Colonic mucosa (tissue), 4 donors: ENCODE measurements at regions not wholly inside any gene's neighbourhood (a gene's known extent, or its start where the extent isn't known, plus 50 kb on each side); places are given as distances from the start of the nearest gene placed in this dataset.

ENCODE experiments used
- DNase-seq: peaks from one replicate; pipeline ENCODE4 v3.0.0-alpha.2; 2020
- H3K27ac ChIP-seq: fragments of 200-600 bp; one replicate; pipeline ENCODE4 v1.8.0; 2021
- H3K27me3 ChIP-seq: fragments of 200-600 bp; one replicate; pipeline ENCODE4 v1.8.0; 2021
- H3K36me3 ChIP-seq: fragments of 200-600 bp; one replicate; pipeline ENCODE4 v1.8.0; 2021
- H3K4me1 ChIP-seq: fragments of 200-600 bp; one replicate; pipeline ENCODE4 v1.8.0; 2021; ENCODE audit warnings: mild to moderate bottlenecking
- H3K4me3 ChIP-seq: fragments of 200-600 bp; one replicate; pipeline ENCODE4 v1.8.0; 2021
- H3K9ac ChIP-seq, 2 donors: one replicate each; pipeline ENCODE4 v1.7.0; 2013; ENCODE audit warnings: control low read depth in 2 of 2, low read depth in 2 of 2, low read length in 2 of 2
- H3K9me3 ChIP-seq: fragments of 200-600 bp; one replicate; pipeline ENCODE4 v1.8.0; 2021
- CTCF ChIP-seq: fragments of 200-600 bp; IDR thresholded peaks from one replicate; pipeline ENCODE4 v1.8.0; 2022; ENCODE audit warnings: antibody characterized with exemption, mild to moderate bottlenecking
- intact Hi-C: fragments of 100-400 bp; cut with DNase I; formaldehyde crosslinking; loops from one replicate; pipeline ENCODE4 v1.14.1; 2022
- donor health status: healthy.
- donor health status: DM: no; HTN: no; CAD: no.
- donor health status: DM: no; HTN: no; CAD: no.

- H3K4me1 ChIP-seq: no peaks in the 10 kb centered on the region
- no peak for DNase-seq
- intact Hi-C loops: no loop called here
- H3K4me3 ChIP-seq: no peak overlapping the region
- no peaks in the 10 kb centered on the region for H3K27me3 ChIP-seq
- H3K27ac ChIP-seq: no peak overlapping the region
- no peaks in the 10 kb centered on the region for H3K9me3 ChIP-seq
- TF ChIP-seq CTCF: no peak
- H3K36me3 ChIP-seq: no peaks in the 10 kb centered on the region
- H3K9ac ChIP-seq: no peak overlapping the region
Measured at GRCh38 chr21:20800106-20800505, 198.1 kb upstream of the NCAM2 start.

- H3K4me1 ChIP-seq: no peaks in the 10 kb centered on the region
- H3K27ac ChIP-seq: no peak overlapping the region
- intact Hi-C loops: no loop called here
- no peak for TF ChIP-seq CTCF
- no peaks in the 10 kb centered on the region for H3K27me3 ChIP-seq
- H3K9ac ChIP-seq: no peak overlapping the region
- H3K9me3 ChIP-seq: no peaks in the 10 kb centered on the region
- no peak for DNase-seq
- no peaks in the 10 kb centered on the region for H3K36me3 ChIP-seq
- no peak overlapping the region for H3K4me3 ChIP-seq
Measured at GRCh38 chr21:20802201-20802600, 196.0 kb upstream of the NCAM2 start.

GRCh38 chr21:20802631-20803260 is 195.5 kb upstream of the NCAM2 start:
- Histone ChIP-seq H3K27me3 (no peaks in the 10 kb centered on the region), H3K27ac (no peak overlapping the region), H3K9ac (no peak overlapping the region), H3K4me1 (no peaks in the 10 kb centered on the region), H3K4me3 (no peak overlapping the region), H3K9me3 (no peaks in the 10 kb centered on the region), H3K36me3 (no peaks in the 10 kb centered on the region)
- TF ChIP-seq CTCF: no peak
- DNase-seq: no peak
- intact Hi-C loops: no loop called here

- H3K36me3 ChIP-seq: no peaks in the 10 kb centered on the region
- H3K9me3 ChIP-seq: no peaks in the 10 kb centered on the region
- H3K9ac ChIP-seq: no peak overlapping the region
- DNase-seq: no peak
- no peak for TF ChIP-seq CTCF
- intact Hi-C loops: no loop called here
- H3K4me1 ChIP-seq: no peaks in the 10 kb centered on the region
- no peaks in the 10 kb centered on the region for H3K27me3 ChIP-seq
- no peak overlapping the region for H3K4me3 ChIP-seq
- no peak overlapping the region for H3K27ac ChIP-seq
Measured at GRCh38 chr21:20811702-20812101, 186.5 kb upstream of the NCAM2 start.

- Histone ChIP-seq H3K27ac (no peak overlapping the region), H3K4me3 (no peak overlapping the region), H3K27me3 (no peaks in the 10 kb centered on the region), H3K9ac (no peak overlapping the region), H3K36me3 (no peaks in the 10 kb centered on the region), H3K4me1 (no peaks in the 10 kb centered on the region), H3K9me3 (no peaks in the 10 kb centered on the region)
- intact Hi-C loops: no loop called here
- TF ChIP-seq CTCF: no peak
- DNase-seq: no peak
Measured at GRCh38 chr21:20814090-20814489, 184.1 kb upstream of the NCAM2 start.
